Progenitor cell of endocrine pancreas (in vitro differentiated cells): ENCODE measurements at regions not wholly inside any gene's neighbourhood (a gene's known extent, or its start where the extent isn't known, plus 50 kb on each side); places are given as distances from the start of the nearest gene placed in this dataset.

ENCODE experiments used
- DNase-seq: peaks from one replicate; pipeline ENCODE4 v3.0.0; 2021; ENCODE audit warnings: low spot score; ENCODE audit not compliant: unreplicated experiment
- H3K27ac Mint-ChIP-seq: 2 replicates; pipeline ENCODE4 v1.8.0; 2021; ENCODE audit warnings: mild to moderate bottlenecking, moderate library complexity, mixed read lengths
- H3K27me3 Mint-ChIP-seq: 2 replicates; pipeline ENCODE4 v1.8.0; 2021; ENCODE audit warnings: mixed read lengths
- H3K36me3 Mint-ChIP-seq: 2 replicates; pipeline ENCODE4 v1.8.0; 2022; ENCODE audit warnings: mixed read lengths; ENCODE audit not compliant: insufficient read depth
- H3K4me1 Mint-ChIP-seq: 2 replicates; pipeline ENCODE4 v1.8.0; 2021; ENCODE audit warnings: low read depth, mixed read lengths
- H3K4me3 Mint-ChIP-seq: 2 replicates; pipeline ENCODE4 v1.8.0; 2021; ENCODE audit warnings: low read depth, mild to moderate bottlenecking, moderate library complexity, mixed read lengths
- H3K9me3 Mint-ChIP-seq: 2 replicates; pipeline ENCODE4 v1.8.0; 2021; ENCODE audit warnings: low read depth, mixed read lengths
- TF ChIP-seq, protein P1 (sequence below): fragments of 200-600 bp; sonication (generic); IDR thresholded peaks from one replicate; pipeline ENCODE4 v1.5.0; 2021; ENCODE audit warnings: antibody characterized with exemption, mild to moderate bottlenecking; ENCODE audit not compliant: unreplicated experiment

DNA sequence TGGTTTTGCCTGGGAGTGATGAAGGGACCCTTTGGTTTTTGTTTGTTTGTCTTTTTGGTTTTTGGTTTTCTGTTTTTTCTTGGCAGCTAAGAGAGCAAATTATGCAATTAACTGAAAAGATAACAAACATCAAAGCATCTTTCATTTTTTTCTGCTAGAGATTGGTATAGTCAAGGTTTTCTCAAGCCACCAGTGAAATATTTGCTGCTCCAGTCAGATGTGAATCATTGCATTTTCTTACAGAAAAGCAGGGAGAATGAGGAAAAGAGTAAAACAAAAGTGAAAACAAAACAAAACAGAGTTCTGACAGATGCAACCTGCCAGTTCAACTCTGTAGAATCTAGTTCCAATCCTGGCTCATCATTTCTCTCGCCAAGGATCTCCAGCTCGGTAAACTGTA is 660.7 kb downstream of the DSC3 start:
- Mint-ChIP-seq H3K4me3 (no peak overlapping the region), H3K36me3 (no peaks in the 10 kb centered on the region), H3K9me3 (peaks cover 6% of the 10 kb centered on the region), H3K27ac (no peak overlapping the region), H3K27me3 (no peaks in the 10 kb centered on the region), H3K4me1 (no peaks in the 10 kb centered on the region)
- TF ChIP-seq, protein P1, sequence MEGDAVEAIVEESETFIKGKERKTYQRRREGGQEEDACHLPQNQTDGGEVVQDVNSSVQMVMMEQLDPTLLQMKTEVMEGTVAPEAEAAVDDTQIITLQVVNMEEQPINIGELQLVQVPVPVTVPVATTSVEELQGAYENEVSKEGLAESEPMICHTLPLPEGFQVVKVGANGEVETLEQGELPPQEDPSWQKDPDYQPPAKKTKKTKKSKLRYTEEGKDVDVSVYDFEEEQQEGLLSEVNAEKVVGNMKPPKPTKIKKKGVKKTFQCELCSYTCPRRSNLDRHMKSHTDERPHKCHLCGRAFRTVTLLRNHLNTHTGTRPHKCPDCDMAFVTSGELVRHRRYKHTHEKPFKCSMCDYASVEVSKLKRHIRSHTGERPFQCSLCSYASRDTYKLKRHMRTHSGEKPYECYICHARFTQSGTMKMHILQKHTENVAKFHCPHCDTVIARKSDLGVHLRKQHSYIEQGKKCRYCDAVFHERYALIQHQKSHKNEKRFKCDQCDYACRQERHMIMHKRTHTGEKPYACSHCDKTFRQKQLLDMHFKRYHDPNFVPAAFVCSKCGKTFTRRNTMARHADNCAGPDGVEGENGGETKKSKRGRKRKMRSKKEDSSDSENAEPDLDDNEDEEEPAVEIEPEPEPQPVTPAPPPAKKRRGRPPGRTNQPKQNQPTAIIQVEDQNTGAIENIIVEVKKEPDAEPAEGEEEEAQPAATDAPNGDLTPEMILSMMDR = no peak
- DNase-seq = no peak

DNA sequence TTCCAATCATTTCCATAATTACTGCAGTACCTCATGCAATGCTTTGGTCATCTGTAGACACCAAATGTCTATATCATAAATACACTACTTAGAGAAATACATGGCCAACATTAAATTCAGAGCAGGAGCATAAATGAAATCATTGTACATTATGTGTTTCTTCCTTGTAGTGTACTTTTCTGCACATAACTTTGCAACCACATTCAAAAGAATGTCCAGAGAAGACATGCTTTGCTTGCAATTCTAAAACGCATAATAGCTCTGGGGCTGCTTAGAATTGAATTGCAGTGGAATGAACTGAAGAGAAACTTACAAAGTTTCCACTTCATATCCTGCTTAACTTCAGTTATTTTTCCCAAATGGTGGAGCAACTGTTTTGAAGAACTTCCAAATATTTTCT is 664.4 kb downstream of the DSC3 start:
- DNase-seq = no peak

DNA sequence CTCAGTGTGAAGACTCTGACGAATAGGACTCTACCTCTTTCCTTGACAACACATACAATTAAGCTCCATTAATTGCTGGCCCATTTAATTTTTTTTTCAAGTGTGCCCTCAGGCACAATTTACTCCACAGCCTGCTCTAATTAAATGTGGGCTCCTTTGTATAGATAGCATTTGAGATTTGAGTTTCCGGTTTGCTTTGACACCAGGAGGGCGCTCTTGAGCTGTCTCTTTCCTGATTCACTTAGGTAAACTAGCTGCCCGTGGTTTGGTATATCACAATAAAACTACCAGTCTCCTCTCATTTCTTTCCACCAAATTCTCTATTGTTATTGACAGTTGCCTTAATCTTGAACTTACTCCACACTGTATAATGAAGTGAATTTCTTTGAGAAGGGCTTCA is 666.0 kb downstream of the DSC3 start:
- H3K27ac Mint-ChIP-seq = no peak overlapping the region
- no peak for DNase-seq
- TF ChIP-seq, protein P1 = no peak
- no peaks in the 10 kb centered on the region for H3K4me1 Mint-ChIP-seq
- H3K36me3 Mint-ChIP-seq = peaks cover 1% of the 10 kb centered on the region
- H3K27me3 Mint-ChIP-seq = no peaks in the 10 kb centered on the region
- H3K9me3 Mint-ChIP-seq = peaks cover 21% of the 10 kb centered on the region
- H3K4me3 Mint-ChIP-seq = no peak overlapping the region

More for the DNA sequence above, 664.4 kb downstream of the DSC3 start:
- Mint-ChIP-seq H3K27ac (no peak overlapping the region), H3K9me3 (peaks cover 21% of the 10 kb centered on the region), H3K27me3 (no peaks in the 10 kb centered on the region), H3K36me3 (peaks cover 1% of the 10 kb centered on the region), H3K4me3 (no peak overlapping the region), H3K4me1 (no peaks in the 10 kb centered on the region)
- TF ChIP-seq, protein P1 = no peak

DNA sequence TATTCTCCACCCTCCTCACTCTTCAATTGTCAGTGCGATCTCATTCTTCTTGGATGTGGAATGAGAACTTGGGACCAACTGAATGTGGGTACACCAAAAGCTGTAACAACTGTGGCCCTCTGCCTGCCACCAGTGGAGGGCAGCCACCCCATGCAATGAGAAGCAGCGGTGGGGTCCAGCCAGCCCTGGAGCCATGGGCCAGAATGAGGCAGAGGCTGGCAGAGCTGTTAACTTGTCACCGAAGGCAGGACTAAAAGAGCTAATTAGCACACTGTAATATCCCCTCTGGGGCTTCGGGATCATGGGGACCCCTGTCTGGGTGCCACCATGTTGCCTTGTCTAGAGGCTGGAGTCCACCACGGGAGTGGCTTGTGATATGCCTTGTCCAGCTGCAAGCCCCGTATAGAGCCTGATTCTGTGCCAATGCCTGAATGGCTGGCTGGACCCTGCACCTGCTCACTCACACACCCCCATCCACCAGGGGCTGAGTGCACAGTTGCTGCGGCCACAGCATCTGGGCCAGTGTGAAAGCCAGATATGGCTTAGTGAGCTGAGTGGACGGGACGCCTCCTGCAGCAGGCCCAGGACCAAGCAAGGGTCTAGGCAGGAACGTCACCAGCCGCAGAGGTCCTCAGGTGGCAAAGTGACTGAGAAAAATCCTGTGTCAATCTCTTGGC is 680.5 kb downstream of the DSC3 start:
- H3K27ac Mint-ChIP-seq = no peak overlapping the region
- DNase-seq = no peak
- H3K4me3 Mint-ChIP-seq = no peak overlapping the region
- H3K36me3 Mint-ChIP-seq = no peaks in the 10 kb centered on the region
- H3K4me1 Mint-ChIP-seq = no peaks in the 10 kb centered on the region
- TF ChIP-seq, protein P1 = no peak
- no peaks in the 10 kb centered on the region for H3K27me3 Mint-ChIP-seq
- no peaks in the 10 kb centered on the region for H3K9me3 Mint-ChIP-seq

DNA sequence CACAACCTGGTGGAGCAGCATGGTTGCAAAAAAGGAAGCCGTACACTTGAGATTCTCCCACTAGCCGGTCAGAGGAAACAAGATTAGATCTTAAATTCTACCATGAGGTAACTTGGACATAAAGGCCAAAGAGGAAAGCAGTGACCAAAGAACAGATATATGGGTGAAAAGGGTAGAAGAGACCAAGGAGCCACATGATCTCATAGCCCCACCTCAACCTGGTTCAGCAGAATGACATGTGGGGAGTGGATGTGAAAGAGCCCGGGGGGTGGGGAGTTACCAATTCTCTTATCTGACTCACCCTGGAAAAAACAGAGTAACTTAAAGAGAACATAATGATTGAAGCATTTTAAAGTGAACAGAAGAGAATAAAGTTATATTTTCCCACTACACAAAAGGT is 683.0 kb downstream of the DSC3 start:
- H3K27me3 Mint-ChIP-seq = no peaks in the 10 kb centered on the region
- DNase-seq = no peak
- no peak overlapping the region for H3K27ac Mint-ChIP-seq
- TF ChIP-seq, protein P1 = no peak
- no peaks in the 10 kb centered on the region for H3K4me1 Mint-ChIP-seq
- no peak overlapping the region for H3K4me3 Mint-ChIP-seq
- H3K36me3 Mint-ChIP-seq = no peaks in the 10 kb centered on the region
- no peaks in the 10 kb centered on the region for H3K9me3 Mint-ChIP-seq
